ENCODE measurements at regions not wholly inside any gene's neighbourhood (a gene's known extent, or its start where the extent isn't known, plus 50 kb on each side); places are given as distances from the start of the nearest gene placed in this dataset.
A peak's percentile ranks its signal among the peaks of the same experiment; 100 is the strongest.

GRCh38 chr12:66035288-66035966 is 95.1 kb downstream of the LLPH start:
- ATAC-seq (no peak), DNase-seq (no peak)
- Histone ChIP-seq H3K9me3 (no peaks in the 10 kb centered on the region), H3K27ac (no peak overlapping the region), H3K27me3 (no peaks in the 10 kb centered on the region), H3K4me3 (no peak overlapping the region), H3K4me1 (no peaks in the 10 kb centered on the region), H3K36me3 (no peaks in the 10 kb centered on the region)
- TF ChIP-seq CTCF (IDR thresholded peaks at IDR 0.05 in 4 of 5, conservative IDR thresholded peaks at IDR 0.05 in 1 of 5), result peak in 1 of 5 experiments; percentile 23
- no peak for TF ChIP-seq POLR2A (IDR thresholded peaks at IDR 0.05)
- in situ Hi-C loops (cut with MboI; ENCODE audit: low sequenced_read_pairs in 4 of 4), result no loop called here
- intact Hi-C loops (cut with DNase I; ENCODE audit: low total_unique reads), result no loop called here

DNA sequence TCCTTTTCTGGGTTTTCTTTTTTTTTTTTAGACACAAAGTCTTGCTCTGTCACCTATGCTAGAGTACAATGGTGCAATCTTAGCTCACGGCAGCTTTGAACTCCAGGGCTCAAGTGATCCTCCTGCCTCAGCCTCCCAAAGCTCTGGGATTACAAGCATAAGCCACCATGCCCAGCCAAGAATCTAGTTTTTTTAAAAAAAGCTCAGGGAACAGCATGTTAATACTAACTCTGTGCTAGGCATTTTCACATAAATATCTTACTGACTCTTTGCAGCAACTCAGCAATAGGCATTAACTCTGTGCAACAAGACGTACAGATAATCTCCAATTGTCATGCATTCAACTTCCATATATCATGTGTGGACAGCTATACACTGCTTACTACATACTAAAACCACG is 97.4 kb downstream of the LLPH start:
- ATAC-seq (no peak), DNase-seq (no peak)
- Histone ChIP-seq H3K9me3 (no peaks in the 10 kb centered on the region), H3K27ac (no peak overlapping the region), H3K27me3 (no peaks in the 10 kb centered on the region), H3K4me1 (no peaks in the 10 kb centered on the region), H3K4me3 (no peak overlapping the region), H3K36me3 (no peaks in the 10 kb centered on the region)
- intact Hi-C loops (cut with DNase I; ENCODE audit: low total_unique reads), result loop anchor here (5.0 kb wide), 1 partner anchor 476 kb away; no protein-coding TSS in a partner anchor
- in situ Hi-C loops (cut with MboI; ENCODE audit: low sequenced_read_pairs in 4 of 4), result no loop called here
- TF ChIP-seq CTCF (IDR thresholded peaks at IDR 0.05 in 4 of 5, conservative IDR thresholded peaks at IDR 0.05 in 1 of 5), result no peak
- no peak for TF ChIP-seq POLR2A (IDR thresholded peaks at IDR 0.05)

DNA sequence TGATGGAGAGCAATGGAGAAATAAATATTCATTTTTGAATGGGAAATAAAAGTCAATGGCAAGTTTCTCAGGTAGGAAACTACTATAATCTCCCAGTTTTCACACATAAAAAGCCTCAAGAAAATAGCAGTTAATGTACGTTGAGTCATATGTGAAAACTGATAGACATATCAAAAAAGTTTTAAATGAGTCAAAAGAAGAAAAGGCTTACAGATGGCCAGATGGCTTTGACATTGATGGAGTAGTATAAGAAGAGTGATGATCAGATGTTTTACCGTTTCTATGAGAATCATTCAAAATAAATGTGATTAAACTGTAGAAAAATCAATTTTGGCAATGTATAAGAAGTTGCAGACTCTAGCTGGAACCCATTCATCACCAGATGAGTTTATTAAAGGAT is 97.8 kb downstream of the LLPH start:
- no peaks in the 10 kb centered on the region for H3K36me3 ChIP-seq
- no peak for ATAC-seq
- H3K4me3 ChIP-seq, result no peak overlapping the region
- no peak overlapping the region for H3K27ac ChIP-seq
- H3K4me1 ChIP-seq, result no peaks in the 10 kb centered on the region
- in situ Hi-C loops (cut with MboI; ENCODE audit: low sequenced_read_pairs in 4 of 4) (no loop called here), intact Hi-C loops (cut with DNase I; ENCODE audit: low total_unique reads) (loop anchor here (5.0 kb wide), 1 partner anchor 475 kb away; no protein-coding TSS in a partner anchor)
- DNase-seq, result no peak
- H3K9me3 ChIP-seq, result no peaks in the 10 kb centered on the region
- no peak for TF ChIP-seq POLR2A (IDR thresholded peaks at IDR 0.05)
- no peak for TF ChIP-seq CTCF (IDR thresholded peaks at IDR 0.05 in 4 of 5, conservative IDR thresholded peaks at IDR 0.05 in 1 of 5)
- no peaks in the 10 kb centered on the region for H3K27me3 ChIP-seq

GRCh38 chr12:66030217-66030781 is 100.3 kb downstream of the LLPH start:
- Histone ChIP-seq H3K27ac (no peak overlapping the region), H3K4me3 (no peak overlapping the region), H3K36me3 (no peaks in the 10 kb centered on the region), H3K9me3 (no peaks in the 10 kb centered on the region), H3K27me3 (no peaks in the 10 kb centered on the region), H3K4me1 (no peaks in the 10 kb centered on the region)
- in situ Hi-C loops (cut with MboI; ENCODE audit: low sequenced_read_pairs in 4 of 4) (no loop called here), intact Hi-C loops (cut with DNase I; ENCODE audit: low total_unique reads) (loop anchor here (5.0 kb wide), 1 partner anchor 473 kb away; no protein-coding TSS in a partner anchor)
- TF ChIP-seq POLR2A (IDR thresholded peaks at IDR 0.05), result no peak
- DNase-seq (no peak), ATAC-seq (no peak)

- Histone ChIP-seq H3K4me3 (no peak overlapping the region), H3K4me1 (no peaks in the 10 kb centered on the region), H3K9me3 (no peaks in the 10 kb centered on the region), H3K27ac (no peak overlapping the region), H3K27me3 (no peaks in the 10 kb centered on the region), H3K36me3 (no peaks in the 10 kb centered on the region)
- intact Hi-C loops (cut with DNase I; ENCODE audit: low total_unique reads), result no loop called here
- in situ Hi-C loops (cut with MboI; ENCODE audit: low sequenced_read_pairs in 4 of 4), result no loop called here
- no peak for TF ChIP-seq CTCF (IDR thresholded peaks at IDR 0.05 in 4 of 5, conservative IDR thresholded peaks at IDR 0.05 in 1 of 5)
- TF ChIP-seq POLR2A (IDR thresholded peaks at IDR 0.05), result no peak
- ATAC-seq, result no peak
- DNase-seq, result no peak
These were observed 102.2 kb downstream of the LLPH start for GRCh38 chr12:66028390-66028789.
